Right kidney (tissue), 1 donor: ENCODE measurements at regions not wholly inside any gene's neighbourhood (a gene's known extent, or its start where the extent isn't known, plus 50 kb on each side); places are given as distances from the start of the nearest gene placed in this dataset.

Source experiments
- DNase-seq: peaks from one replicate; pipeline ENCODE4 v3.0.0-alpha.2; 2016

GRCh38 chr4:62327612-62328297 is 1127.6 kb downstream of the ADGRL3 start:
- DNase-seq, result no peak

GRCh38 chr4:62324215-62324614 is 1124.1 kb downstream of the ADGRL3 start:
- DNase-seq, result no peak

GRCh38 chr4:62320612-62321011 is 1120.5 kb downstream of the ADGRL3 start:
- DNase-seq, result no peak

GRCh38 chr4:62302710-62303109 is 1102.6 kb downstream of the ADGRL3 start:
- no peak for DNase-seq

GRCh38 chr4:62301500-62301899 is 1101.4 kb downstream of the ADGRL3 start:
- no peak for DNase-seq

- no peak for DNase-seq
Observed at GRCh38 chr4:62293551-62293950, 1093.4 kb downstream of the ADGRL3 start.

- no peak for DNase-seq
Observed at GRCh38 chr4:62292911-62293310, 1092.8 kb downstream of the ADGRL3 start.

- DNase-seq, result no peak
Observed at GRCh38 chr4:62288808-62289541, 1088.8 kb downstream of the ADGRL3 start.

- DNase-seq, result no peak
Observed at GRCh38 chr4:62285026-62285425, 1084.9 kb downstream of the ADGRL3 start.

- no peak for DNase-seq
Observed at GRCh38 chr4:62279689-62280088, 1079.6 kb downstream of the ADGRL3 start.

- DNase-seq, result no peak
Observed at GRCh38 chr4:62275470-62275869, 1075.3 kb downstream of the ADGRL3 start.

- no peak for DNase-seq
Observed at GRCh38 chr4:62274782-62275181, 1074.7 kb downstream of the ADGRL3 start.

- no peak for DNase-seq
Observed at GRCh38 chr4:62271107-62271506, 1071.0 kb downstream of the ADGRL3 start.

- no peak for DNase-seq
Observed at GRCh38 chr4:62269918-62270317, 1069.8 kb downstream of the ADGRL3 start.

- DNase-seq, result no peak
Observed at GRCh38 chr4:62263454-62263853, 1063.3 kb downstream of the ADGRL3 start.

- no peak for DNase-seq
Observed at GRCh38 chr4:62262676-62263075, 1062.5 kb downstream of the ADGRL3 start.

GRCh38 chr4:62260254-62260653 is 1060.1 kb downstream of the ADGRL3 start:
- DNase-seq, result no peak

GRCh38 chr4:62256479-62256878 is 1056.4 kb downstream of the ADGRL3 start:
- DNase-seq, result no peak

GRCh38 chr4:62252728-62253127 is 1052.6 kb downstream of the ADGRL3 start:
- DNase-seq, result no peak

- DNase-seq, result no peak
Observed at GRCh38 chr4:62250100-62250499, 1050.0 kb downstream of the ADGRL3 start.

GRCh38 chr4:62243895-62244294 is 1043.8 kb downstream of the ADGRL3 start:
- DNase-seq, result no peak

- DNase-seq, result no peak
Observed at GRCh38 chr4:62235911-62236310, 1035.8 kb downstream of the ADGRL3 start.

- DNase-seq, result no peak
Observed at GRCh38 chr4:62232814-62233213, 1032.7 kb downstream of the ADGRL3 start.

GRCh38 chr4:62231994-62232393 is 1031.9 kb downstream of the ADGRL3 start:
- no peak for DNase-seq
